Activated CD8-positive, alpha-beta T cell treated with anti-CD3 and anti-CD28 coated beads, Interleukin-2, amount 10 ng/mL, durations not matched to agents 7 days and 5 days (primary cell): ENCODE measurements at regions not wholly inside any gene's neighbourhood (a gene's known extent, or its start where the extent isn't known, plus 50 kb on each side); places are given as distances from the start of the nearest gene placed in this dataset.

ENCODE experiments used
- ATAC-seq: fragments of 150-1000 bp; cut with Tn5 transposase; one replicate; pipeline ENCODE4 v1.10.0; 2021; ENCODE audit warnings: moderate library complexity
- CTCF ChIA-PET: fragments of 350-600 bp; sonication (Branson Sonifier 250); formaldehyde crosslinking; loops from one replicate; lab custom pipeline; 2021; ENCODE audit warnings: antibody characterized with exemption; lab: Charles Lee
- POLR2A ChIA-PET: fragments of 350-600 bp; sonication (Branson Sonifier 250); formaldehyde crosslinking; loops from one replicate; lab custom pipeline; 2021; ENCODE audit warnings: antibody characterized with exemption; lab: Charles Lee
- DNase-seq: peaks from one replicate; pipeline ENCODE4 v3.0.0-alpha.2; 2020
- H3K27ac Mint-ChIP-seq: one replicate; pipeline ENCODE4 v1.8.0; 2021; ENCODE audit warnings: mild to moderate bottlenecking, mixed read lengths
- H3K27me3 Mint-ChIP-seq: one replicate; pipeline ENCODE4 v1.8.0; 2021; ENCODE audit warnings: low read depth, mixed read lengths
- H3K36me3 Mint-ChIP-seq: one replicate; pipeline ENCODE4 v1.8.0; 2021; ENCODE audit warnings: low read depth, mixed read lengths
- H3K4me1 Mint-ChIP-seq: one replicate; pipeline ENCODE4 v1.8.0; 2021; ENCODE audit warnings: low read depth, mixed read lengths
- H3K4me3 Mint-ChIP-seq: one replicate; pipeline ENCODE4 v1.8.0; 2021; ENCODE audit warnings: mild to moderate bottlenecking, mixed read lengths
- H3K9me3 Mint-ChIP-seq: one replicate; pipeline ENCODE4 v1.8.0; 2022; ENCODE audit warnings: mixed read lengths; ENCODE audit not compliant: insufficient read depth

- POLR2A ChIA-PET = no interaction called here
These were observed 155.6 kb upstream of the PIEZO2 start for GRCh38 chr18:11304928-11305327.

GRCh38 chr18:11296946-11297345 is 147.6 kb upstream of the PIEZO2 start:
- DNase-seq (no peak), ATAC-seq (no peak)
- Mint-ChIP-seq H3K9me3 (peaks cover 9% of the 10 kb centered on the region), H3K27ac (no peak overlapping the region), H3K4me1 (no peaks in the 10 kb centered on the region), H3K27me3 (no peaks in the 10 kb centered on the region), H3K4me3 (no peak overlapping the region), H3K36me3 (no peaks in the 10 kb centered on the region)
- ChIA-PET POLR2A (no interaction called here), CTCF (interaction anchor here (1.5 kb wide), 1 partner anchor 13 kb away, joined by 6 read pairs; no protein-coding TSS in a partner anchor)

More at GRCh38 chr18:11304928-11305327, 155.6 kb upstream of the PIEZO2 start:
- H3K27ac Mint-ChIP-seq = no peak overlapping the region
- DNase-seq (no peak), ATAC-seq (no peak)
- no peak overlapping the region for H3K4me3 Mint-ChIP-seq
- no peaks in the 10 kb centered on the region for H3K36me3 Mint-ChIP-seq
- H3K27me3 Mint-ChIP-seq = no peaks in the 10 kb centered on the region
- CTCF ChIA-PET = no interaction called here
- H3K9me3 Mint-ChIP-seq = peaks cover 7% of the 10 kb centered on the region
- peaks cover 5% of the 10 kb centered on the region for H3K4me1 Mint-ChIP-seq

DNA sequence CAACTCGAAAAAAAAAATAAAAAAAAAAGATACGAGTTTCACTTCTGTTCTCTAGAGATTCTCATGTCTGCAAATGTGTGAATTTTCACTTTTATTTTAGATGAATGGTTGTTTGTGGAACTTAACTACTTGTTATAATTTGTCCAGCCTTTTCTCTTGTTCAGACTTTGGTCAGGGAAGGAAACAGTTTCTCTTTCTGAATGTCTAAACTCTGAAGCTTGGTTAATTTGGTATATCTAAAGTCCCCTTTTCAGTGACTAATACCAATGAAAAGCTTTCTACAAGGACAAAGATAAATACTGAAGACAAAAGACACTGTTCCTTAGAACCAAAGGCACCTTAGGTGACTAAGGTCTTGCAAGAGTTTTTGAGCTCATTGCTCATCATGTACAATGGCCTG is 144.4 kb upstream of the PIEZO2 start:
- no peaks in the 10 kb centered on the region for H3K4me1 Mint-ChIP-seq
- DNase-seq = no peak
- peaks cover 2% of the 10 kb centered on the region for H3K9me3 Mint-ChIP-seq
- H3K4me3 Mint-ChIP-seq = no peak overlapping the region
- no peaks in the 10 kb centered on the region for H3K36me3 Mint-ChIP-seq
- no peak overlapping the region for H3K27ac Mint-ChIP-seq
- H3K27me3 Mint-ChIP-seq = no peaks in the 10 kb centered on the region
- CTCF ChIA-PET = no interaction called here
- no peak for ATAC-seq
- POLR2A ChIA-PET = no interaction called here

GRCh38 chr18:11290786-11291185 is 141.4 kb upstream of the PIEZO2 start:
- POLR2A ChIA-PET = no interaction called here
- H3K36me3 Mint-ChIP-seq = no peaks in the 10 kb centered on the region
- no peaks in the 10 kb centered on the region for H3K27me3 Mint-ChIP-seq
- H3K27ac Mint-ChIP-seq = no peak overlapping the region
- no peak overlapping the region for H3K4me3 Mint-ChIP-seq
- DNase-seq (no peak), ATAC-seq (no peak)
- CTCF ChIA-PET = no interaction called here
- H3K9me3 Mint-ChIP-seq = no peaks in the 10 kb centered on the region
- H3K4me1 Mint-ChIP-seq = no peaks in the 10 kb centered on the region

DNA sequence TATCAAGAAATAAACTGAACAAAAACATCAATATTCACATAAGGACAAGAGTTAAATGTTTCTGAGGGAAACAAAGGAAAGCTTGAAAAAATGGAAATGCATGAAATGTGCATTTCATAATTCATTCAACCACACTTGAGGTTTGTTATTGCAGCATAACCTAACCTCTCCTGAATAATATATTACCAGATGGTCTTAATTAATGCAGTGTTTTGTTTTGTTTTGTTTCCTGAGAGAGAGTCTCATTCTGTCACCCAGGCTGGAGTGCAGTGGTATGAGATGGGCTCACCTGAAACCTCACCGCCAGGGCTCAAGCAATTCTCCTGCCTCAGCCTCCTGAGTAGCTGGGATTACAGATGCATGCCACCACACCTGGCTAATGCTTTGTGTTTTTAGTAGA is 139.9 kb upstream of the PIEZO2 start:
- ChIA-PET CTCF (no interaction called here), POLR2A (no interaction called here)
- H3K4me3 Mint-ChIP-seq = no peak overlapping the region
- H3K9me3 Mint-ChIP-seq = no peaks in the 10 kb centered on the region
- H3K4me1 Mint-ChIP-seq = no peaks in the 10 kb centered on the region
- DNase-seq (no peak), ATAC-seq (no peak)
- no peak overlapping the region for H3K27ac Mint-ChIP-seq
- H3K36me3 Mint-ChIP-seq = no peaks in the 10 kb centered on the region
- no peaks in the 10 kb centered on the region for H3K27me3 Mint-ChIP-seq

DNA sequence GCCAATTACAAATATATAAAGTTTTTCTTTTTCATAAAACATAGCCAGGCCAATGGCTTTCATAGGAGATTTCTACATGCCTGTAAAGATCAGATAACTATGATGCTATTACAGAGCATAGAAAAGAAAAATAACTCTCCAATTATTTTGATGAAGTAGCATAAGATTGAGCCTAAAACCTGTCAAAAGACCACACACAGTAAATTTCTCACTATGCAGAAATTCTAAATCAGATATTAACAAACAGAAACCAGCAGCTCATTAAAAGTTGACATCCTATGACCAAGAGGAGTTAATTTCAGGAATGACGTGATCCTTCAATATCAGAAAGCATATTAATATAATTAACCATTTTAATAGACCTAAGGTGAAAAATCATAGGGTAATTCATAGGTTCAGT is 139.0 kb upstream of the PIEZO2 start:
- Mint-ChIP-seq H3K9me3 (no peaks in the 10 kb centered on the region), H3K4me3 (no peak overlapping the region), H3K4me1 (no peaks in the 10 kb centered on the region), H3K36me3 (no peaks in the 10 kb centered on the region), H3K27me3 (no peaks in the 10 kb centered on the region), H3K27ac (no peak overlapping the region)
- ATAC-seq = no peak
- no peak for DNase-seq
- POLR2A ChIA-PET = no interaction called here
- CTCF ChIA-PET = no interaction called here

DNA sequence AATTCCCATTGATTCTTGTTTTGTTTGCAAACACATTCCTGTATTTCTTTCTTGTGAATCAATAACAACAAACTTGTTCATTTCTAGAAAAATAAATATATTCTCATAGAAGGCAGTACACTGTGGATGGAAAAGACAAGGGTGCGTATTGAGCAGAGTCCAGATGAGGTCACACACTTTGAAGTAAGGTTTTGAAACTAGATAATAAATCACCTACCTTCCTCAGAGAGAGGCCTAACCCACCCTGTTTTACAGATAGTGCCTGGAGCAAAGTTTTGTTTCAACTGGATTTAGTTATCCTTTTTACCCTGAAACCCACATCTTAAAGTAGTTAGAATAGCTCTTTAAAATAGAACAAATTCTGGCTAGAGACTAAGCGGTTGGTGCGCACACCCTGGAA is 137.1 kb upstream of the PIEZO2 start:
- Mint-ChIP-seq H3K27me3 (no peaks in the 10 kb centered on the region), H3K9me3 (no peaks in the 10 kb centered on the region), H3K4me3 (no peak overlapping the region), H3K4me1 (no peaks in the 10 kb centered on the region), H3K27ac (no peak overlapping the region), H3K36me3 (no peaks in the 10 kb centered on the region)
- POLR2A ChIA-PET = no interaction called here
- ATAC-seq = no peak
- CTCF ChIA-PET = no interaction called here
- no peak for DNase-seq

DNA sequence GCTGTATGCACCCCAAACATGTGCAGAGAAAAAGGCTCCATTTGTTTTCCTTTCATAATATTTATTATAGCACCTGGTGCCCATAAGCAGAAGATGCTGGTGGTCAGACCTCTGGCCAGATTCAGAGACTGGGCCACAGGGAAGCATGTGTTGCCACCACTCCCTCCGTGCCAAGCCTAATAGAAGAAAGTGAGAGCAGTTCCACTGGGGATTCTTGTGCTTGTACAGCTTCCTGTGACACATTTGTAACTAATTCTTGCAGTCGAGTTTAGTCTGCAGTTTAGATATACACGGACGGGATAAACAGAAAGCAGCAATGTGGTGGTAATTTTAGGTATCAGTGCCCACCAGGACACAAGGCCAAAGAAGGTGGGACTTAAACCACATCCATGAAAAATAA is 135.4 kb upstream of the PIEZO2 start:
- no peaks in the 10 kb centered on the region for H3K36me3 Mint-ChIP-seq
- ATAC-seq = no peak

GRCh38 chr18:11284349-11284748 is 135.0 kb upstream of the PIEZO2 start:
- no peaks in the 10 kb centered on the region for H3K36me3 Mint-ChIP-seq
- POLR2A ChIA-PET = no interaction called here
- no peak for ATAC-seq
- DNase-seq = no peak
- H3K4me1 Mint-ChIP-seq = no peaks in the 10 kb centered on the region
- CTCF ChIA-PET = no interaction called here
- no peaks in the 10 kb centered on the region for H3K9me3 Mint-ChIP-seq
- H3K4me3 Mint-ChIP-seq = no peak overlapping the region
- no peaks in the 10 kb centered on the region for H3K27me3 Mint-ChIP-seq
- H3K27ac Mint-ChIP-seq = no peak overlapping the region

More for the DNA sequence above, 135.4 kb upstream of the PIEZO2 start:
- Mint-ChIP-seq H3K27me3 (no peaks in the 10 kb centered on the region), H3K9me3 (no peaks in the 10 kb centered on the region), H3K27ac (no peak overlapping the region), H3K4me3 (no peak overlapping the region), H3K4me1 (no peaks in the 10 kb centered on the region)
- no peak for DNase-seq
- POLR2A ChIA-PET = no interaction called here
- CTCF ChIA-PET = no interaction called here

DNA sequence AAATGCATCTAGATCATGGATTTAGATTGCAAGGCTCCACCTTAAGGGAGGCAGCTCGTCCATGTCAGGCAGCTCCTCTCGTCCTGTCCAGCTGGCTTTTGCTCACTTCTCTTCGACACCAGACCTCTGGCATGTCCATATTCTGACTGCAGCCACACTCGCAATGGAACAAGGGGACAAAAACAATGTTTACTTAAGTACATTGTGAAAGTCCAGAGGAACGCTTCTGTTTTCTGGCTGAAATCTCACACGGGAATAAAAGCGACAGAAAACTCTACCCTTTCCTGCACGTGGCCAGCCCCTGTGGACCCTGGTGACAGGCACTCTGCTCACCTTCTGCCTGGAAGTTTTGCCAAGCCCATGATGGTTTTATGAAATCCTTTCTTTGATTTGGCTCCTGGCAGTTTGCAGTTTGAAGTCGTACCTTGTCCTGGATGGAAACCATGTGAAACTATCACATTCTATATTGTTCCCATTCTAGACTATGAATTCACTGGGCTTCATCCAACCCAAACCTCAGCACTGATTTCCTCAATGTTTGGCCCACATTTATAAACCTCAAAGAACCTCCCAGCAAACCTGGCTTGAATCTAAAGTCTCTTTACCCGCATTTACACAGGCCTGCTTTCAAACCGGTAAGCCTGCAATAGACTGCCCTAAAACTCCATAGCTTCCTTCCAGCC is 134.3 kb upstream of the PIEZO2 start:
- H3K4me3 Mint-ChIP-seq = no peak overlapping the region
- H3K9me3 Mint-ChIP-seq = no peaks in the 10 kb centered on the region
- H3K27ac Mint-ChIP-seq = no peak overlapping the region
- ChIA-PET CTCF (no interaction called here), POLR2A (no interaction called here)
- H3K27me3 Mint-ChIP-seq = no peaks in the 10 kb centered on the region
- no peaks in the 10 kb centered on the region for H3K4me1 Mint-ChIP-seq
- ATAC-seq (no peak), DNase-seq (no peak)
- no peaks in the 10 kb centered on the region for H3K36me3 Mint-ChIP-seq

- DNase-seq = no peak
- ATAC-seq = no peak
- no peak overlapping the region for H3K27ac Mint-ChIP-seq
- no peak overlapping the region for H3K4me3 Mint-ChIP-seq
- CTCF ChIA-PET = no interaction called here
- H3K9me3 Mint-ChIP-seq = peaks cover 4% of the 10 kb centered on the region
- no peaks in the 10 kb centered on the region for H3K36me3 Mint-ChIP-seq
- POLR2A ChIA-PET = no interaction called here
- H3K4me1 Mint-ChIP-seq = no peaks in the 10 kb centered on the region
- H3K27me3 Mint-ChIP-seq = no peaks in the 10 kb centered on the region
These were observed 130.1 kb upstream of the PIEZO2 start for GRCh38 chr18:11279461-11279860.

- DNase-seq = no peak
- no peak for ATAC-seq
- Mint-ChIP-seq H3K27me3 (no peaks in the 10 kb centered on the region), H3K27ac (no peak overlapping the region), H3K4me3 (no peak overlapping the region), H3K4me1 (no peaks in the 10 kb centered on the region), H3K36me3 (no peaks in the 10 kb centered on the region), H3K9me3 (peaks cover 4% of the 10 kb centered on the region)
- POLR2A ChIA-PET = no interaction called here
- CTCF ChIA-PET = no interaction called here
These were observed 127.3 kb upstream of the PIEZO2 start for GRCh38 chr18:11276678-11277077.
